Non-pigmented ciliary epithelial cell (primary cell): ENCODE measurements at regions not wholly inside any gene's neighbourhood (a gene's known extent, or its start where the extent isn't known, plus 50 kb on each side); places are given as distances from the start of the nearest gene placed in this dataset.

Source experiments
- DNase-seq: peaks from one replicate; pipeline ENCODE4 v3.0.0-alpha.2; 2010; ENCODE audit warnings: low read depth

- DNase-seq: no peak
Observed at GRCh38 chr9:1201901-1202300, 151.7 kb downstream of the DMRT2 start.

GRCh38 chr9:1202512-1203280, 152.5 kb downstream of the DMRT2 start:
- DNase-seq: no peak

- DNase-seq: no peak
Observed at GRCh38 chr9:1207686-1208085, 157.5 kb downstream of the DMRT2 start.

- DNase-seq: no peak
Observed at GRCh38 chr9:1208157-1208556, 158.0 kb downstream of the DMRT2 start.

GRCh38 chr9:1210954-1211353, 160.8 kb downstream of the DMRT2 start:
- no peak for DNase-seq

- DNase-seq: no peak
Observed at GRCh38 chr9:1216532-1216931, 166.4 kb downstream of the DMRT2 start.

- no peak for DNase-seq
Observed at GRCh38 chr9:1217076-1217475, 166.9 kb downstream of the DMRT2 start.

GRCh38 chr9:1219284-1219683, 169.1 kb downstream of the DMRT2 start:
- no peak for DNase-seq

- no peak for DNase-seq
Observed at GRCh38 chr9:1221298-1221697, 171.1 kb downstream of the DMRT2 start.

GRCh38 chr9:1222511-1222910, 172.4 kb downstream of the DMRT2 start:
- DNase-seq: no peak

GRCh38 chr9:1231998-1232919, 182.1 kb downstream of the DMRT2 start:
- no peak for DNase-seq

- no peak for DNase-seq
Observed at GRCh38 chr9:1233568-1233967, 183.4 kb downstream of the DMRT2 start.

GRCh38 chr9:1235650-1236049, 185.5 kb downstream of the DMRT2 start:
- no peak for DNase-seq

- DNase-seq: no peak
Observed at GRCh38 chr9:1236061-1236460, 185.9 kb downstream of the DMRT2 start.

GRCh38 chr9:1238407-1238806, 188.2 kb downstream of the DMRT2 start:
- no peak for DNase-seq

GRCh38 chr9:1248743-1249142, 198.6 kb downstream of the DMRT2 start:
- no peak for DNase-seq

- no peak for DNase-seq
Observed at GRCh38 chr9:1253064-1253979, 203.2 kb downstream of the DMRT2 start.

- DNase-seq: no peak
Observed at GRCh38 chr9:1254071-1254470, 203.9 kb downstream of the DMRT2 start.

GRCh38 chr9:1256178-1256577, 206.0 kb downstream of the DMRT2 start:
- no peak for DNase-seq

GRCh38 chr9:1261266-1261665, 211.1 kb downstream of the DMRT2 start:
- no peak for DNase-seq

- DNase-seq: no peak
Observed at GRCh38 chr9:1261879-1262766, 212.0 kb downstream of the DMRT2 start.
